SKM-1 (cell line): ENCODE measurements at regions not wholly inside any gene's neighbourhood (a gene's known extent, or its start where the extent isn't known, plus 50 kb on each side); places are given as distances from the start of the nearest gene placed in this dataset.

Source experiments
- DNase-seq: peaks from one replicate; lab custom pipeline; 2025; ENCODE audit not compliant: unreplicated experiment; lab: John Stamatoyannopoulos, UW

DNA sequence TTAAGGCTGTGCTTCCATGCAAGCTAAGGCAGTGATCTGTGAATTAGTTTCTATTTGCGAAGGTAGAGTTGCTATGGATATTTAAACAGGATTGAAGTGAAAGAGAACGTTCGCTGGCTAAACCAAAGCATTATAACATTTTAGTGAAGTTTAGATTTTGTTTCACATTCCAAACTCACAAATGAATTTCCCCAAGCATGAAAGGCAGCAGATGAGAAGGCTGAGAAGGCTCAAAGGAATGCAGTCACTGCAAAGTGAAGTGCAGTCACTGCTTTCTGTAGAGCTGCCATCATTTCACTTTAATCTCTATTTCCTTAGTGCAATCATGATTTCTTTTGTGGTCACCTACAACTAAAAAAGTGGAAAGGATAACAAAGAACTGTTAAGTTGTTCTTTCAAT lies 334.7 kb upstream of the NR3C2 start:
- no peak for DNase-seq

DNA sequence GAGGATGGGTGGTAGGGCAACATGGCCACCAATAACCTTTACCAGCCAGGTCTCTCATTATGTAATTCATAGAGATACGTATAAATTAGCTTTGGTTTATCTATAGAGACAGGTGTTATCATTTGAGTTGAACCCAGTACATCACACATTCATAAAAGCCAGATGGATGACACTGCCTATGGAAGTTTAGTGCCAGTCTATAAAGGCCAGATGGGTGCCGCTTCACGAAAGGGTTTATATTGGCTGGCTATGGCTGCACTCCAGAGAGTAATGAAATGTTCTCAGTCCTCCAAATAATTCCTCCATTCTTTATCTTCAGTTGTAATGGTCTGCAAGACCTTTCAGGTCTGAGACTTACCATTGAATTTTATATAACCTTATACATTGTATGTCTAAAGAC lies 331.9 kb upstream of the NR3C2 start:
- DNase-seq = no peak

DNA sequence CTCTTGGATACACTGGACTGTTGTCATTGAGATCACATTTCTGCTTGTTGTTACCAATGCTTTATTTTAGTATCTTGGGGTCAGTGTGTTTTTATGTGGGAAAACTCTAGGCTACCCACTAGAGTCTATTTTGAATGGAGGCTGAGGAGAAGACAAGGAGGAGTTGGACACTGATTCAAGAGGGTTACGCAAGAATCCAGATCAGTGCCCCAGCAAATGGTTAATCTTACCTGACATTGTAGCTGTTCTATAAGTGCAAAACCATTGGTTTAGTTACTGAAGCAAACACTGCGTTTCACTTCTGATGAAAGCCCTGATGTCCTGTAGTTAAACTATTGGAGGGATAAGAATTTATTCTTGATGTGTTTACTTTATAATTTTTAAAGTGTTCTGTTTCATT lies 331.1 kb upstream of the NR3C2 start:
- no peak for DNase-seq

DNA sequence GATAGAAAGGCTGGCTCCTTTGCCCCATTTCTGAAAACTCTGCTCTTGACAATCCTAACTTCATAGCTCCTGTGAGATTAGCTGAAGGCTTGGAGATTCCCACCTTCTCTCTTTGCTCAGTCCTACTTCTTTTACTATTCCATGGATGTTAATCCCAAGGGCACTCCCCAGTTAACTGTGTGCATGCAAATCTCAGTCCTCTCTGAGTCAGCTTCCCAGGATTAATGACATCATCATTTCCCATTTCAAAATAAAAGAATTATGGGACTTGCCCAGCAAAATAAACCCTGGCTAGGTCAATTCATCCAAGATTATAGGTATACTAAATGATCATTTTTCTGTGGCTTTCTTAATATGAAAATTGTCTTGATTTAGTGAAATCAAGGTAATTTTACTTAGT lies 328.6 kb upstream of the NR3C2 start:
- DNase-seq = no peak

DNA sequence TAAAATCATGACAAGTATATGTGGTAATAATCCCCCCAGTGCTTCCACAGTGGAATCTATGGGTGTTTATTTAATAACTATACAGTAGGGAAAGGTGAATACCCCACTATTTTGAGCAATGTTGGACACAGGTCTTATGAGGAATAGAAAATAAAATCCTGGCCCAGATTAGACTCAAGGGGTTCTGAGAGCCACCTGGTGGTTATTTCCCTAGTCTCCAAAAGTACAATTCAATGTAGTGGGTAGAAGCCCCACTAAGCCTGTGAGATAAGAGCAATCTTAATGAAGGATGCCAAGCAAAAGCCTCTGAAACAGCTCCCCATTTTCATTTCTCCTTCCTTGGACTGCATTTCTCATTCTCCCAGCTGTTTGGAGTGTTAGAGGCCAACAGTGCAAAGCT lies 328.2 kb upstream of the NR3C2 start:
- DNase-seq = no peak

DNA sequence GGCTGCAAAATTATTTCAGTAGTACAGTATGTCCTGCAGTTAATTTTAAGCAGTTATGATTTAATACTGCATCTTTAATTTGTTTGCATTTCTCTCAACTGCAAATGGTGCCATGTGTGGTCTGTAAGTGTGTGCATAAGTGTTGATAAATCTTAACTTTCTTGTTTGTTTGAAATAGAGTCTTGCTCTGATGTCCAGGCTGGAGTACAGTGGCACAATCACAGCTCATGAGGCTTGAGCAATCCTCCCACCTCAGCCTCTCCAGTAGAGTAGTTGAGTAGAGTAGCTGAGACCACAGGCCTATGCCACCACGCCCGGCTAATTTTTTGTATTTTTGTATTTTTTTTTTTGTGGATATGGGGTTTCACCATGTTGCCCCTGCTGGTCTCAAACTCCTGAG lies 322.5 kb upstream of the NR3C2 start:
- DNase-seq = no peak

DNA sequence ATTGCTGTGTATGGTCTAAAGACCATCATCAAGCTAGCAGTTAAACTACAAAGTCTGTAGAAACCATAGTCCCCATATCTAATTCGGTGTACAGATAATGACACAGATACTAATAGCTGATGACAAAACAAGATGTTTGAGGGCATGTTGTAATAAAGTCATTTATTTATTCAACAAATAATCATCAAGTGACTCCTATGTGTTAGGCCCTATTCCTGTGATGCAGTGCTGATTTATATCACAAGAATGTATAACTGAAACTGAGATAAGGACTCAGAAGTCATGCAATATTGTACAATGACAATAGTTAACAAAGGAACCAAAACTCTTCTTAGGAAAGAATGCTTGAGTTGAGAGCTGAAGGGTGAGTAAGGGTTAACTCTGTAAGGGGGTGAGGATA lies 315.0 kb upstream of the NR3C2 start:
- no peak for DNase-seq

DNA sequence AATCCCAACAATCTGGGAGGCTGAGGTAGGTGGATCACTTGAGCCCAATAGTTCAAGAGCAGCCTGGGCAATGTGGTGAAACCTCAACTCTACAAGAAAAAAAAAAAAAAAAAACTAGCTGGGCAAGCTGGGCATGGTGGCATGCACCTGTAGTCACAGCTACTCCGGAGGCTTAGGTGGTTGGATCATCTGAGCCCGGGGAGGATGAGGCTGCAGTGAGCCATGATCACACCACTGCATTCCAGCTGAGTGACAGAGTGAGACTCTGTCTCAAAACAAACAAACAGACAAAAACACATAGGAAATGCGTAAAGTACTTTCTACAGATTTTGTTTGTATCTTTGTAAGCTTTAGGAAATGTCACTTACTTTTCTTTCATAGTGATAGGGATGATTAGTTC lies 307.2 kb upstream of the NR3C2 start:
- no peak for DNase-seq

DNA sequence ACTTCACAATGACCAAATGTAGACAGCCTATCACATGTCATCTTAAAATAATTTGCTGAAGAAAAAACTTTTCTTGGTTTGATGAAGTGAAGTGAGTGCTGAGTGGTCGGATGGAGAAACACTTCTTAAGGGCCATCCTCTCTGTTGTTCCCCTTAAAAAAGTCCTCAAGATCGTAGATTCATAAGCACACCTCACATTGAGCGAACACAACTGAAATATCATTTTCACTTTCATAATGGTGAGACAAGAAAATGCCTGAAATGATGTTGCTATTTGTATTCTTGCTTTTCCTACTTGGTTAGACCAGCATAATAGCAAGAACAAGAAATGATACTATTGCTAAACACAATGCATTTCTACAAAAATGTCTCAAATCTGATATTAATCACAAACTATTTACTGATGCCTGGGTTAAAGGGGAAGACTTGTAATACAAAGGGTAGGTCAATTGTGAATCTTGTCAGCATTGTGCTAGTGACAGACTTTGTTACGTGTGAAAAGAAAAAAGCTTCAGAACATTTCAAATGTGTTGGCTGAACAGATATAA lies 305.6 kb upstream of the NR3C2 start:
- no peak for DNase-seq

DNA sequence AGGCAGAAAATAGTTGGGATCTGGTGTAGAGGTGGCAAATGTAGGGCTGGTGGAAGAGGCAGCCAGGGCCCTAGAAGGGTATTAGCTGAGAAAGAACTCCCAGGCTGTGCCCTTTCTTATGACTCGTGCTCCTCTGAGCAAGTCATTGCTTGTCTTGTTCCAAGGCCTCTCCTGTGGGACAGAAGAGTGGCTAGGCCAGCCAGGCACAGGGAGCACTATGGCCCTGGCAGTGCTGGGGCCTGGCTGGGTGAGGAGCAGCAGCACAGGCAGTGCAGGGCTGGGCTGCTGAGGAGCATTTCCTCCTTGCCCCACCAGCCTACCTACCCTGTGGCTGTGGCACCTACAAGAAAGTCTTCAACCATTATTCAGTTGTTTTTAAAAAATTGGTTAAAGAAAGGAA lies 298.5 kb upstream of the NR3C2 start:
- no peak for DNase-seq

DNA sequence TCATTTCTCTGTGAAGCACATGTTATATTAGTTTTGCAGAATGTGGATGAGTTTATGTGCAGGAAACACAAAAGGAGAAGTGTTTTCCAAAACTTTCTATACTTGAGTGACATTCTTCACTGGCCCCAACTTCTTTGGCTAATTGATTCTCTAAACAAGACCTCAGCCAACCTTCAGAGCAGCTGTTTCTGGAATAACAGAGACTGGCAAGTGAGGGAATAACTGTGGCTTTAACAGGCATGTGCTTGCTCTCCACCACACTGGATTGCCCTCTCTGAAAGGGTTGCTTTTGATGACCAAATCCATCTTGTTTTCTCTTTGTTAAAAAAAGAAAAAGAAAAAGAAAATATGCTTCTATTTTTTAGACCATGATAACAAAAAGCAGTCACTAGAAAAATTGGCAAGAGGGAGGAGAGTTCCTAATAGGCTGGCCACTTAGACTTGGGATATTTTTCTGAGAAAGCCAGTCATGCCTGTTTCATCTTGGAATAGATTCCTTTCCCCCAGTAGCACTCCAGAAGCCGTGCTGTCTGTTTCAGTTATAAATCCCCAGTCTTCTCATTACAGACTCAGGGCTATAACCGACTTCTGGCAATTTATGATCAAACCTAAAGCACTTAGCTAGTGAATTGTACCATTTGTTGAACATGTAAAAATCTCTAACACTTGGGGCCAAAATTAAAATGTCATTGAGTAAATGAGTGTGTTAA lies 295.0 kb upstream of the NR3C2 start:
- DNase-seq = no peak

DNA sequence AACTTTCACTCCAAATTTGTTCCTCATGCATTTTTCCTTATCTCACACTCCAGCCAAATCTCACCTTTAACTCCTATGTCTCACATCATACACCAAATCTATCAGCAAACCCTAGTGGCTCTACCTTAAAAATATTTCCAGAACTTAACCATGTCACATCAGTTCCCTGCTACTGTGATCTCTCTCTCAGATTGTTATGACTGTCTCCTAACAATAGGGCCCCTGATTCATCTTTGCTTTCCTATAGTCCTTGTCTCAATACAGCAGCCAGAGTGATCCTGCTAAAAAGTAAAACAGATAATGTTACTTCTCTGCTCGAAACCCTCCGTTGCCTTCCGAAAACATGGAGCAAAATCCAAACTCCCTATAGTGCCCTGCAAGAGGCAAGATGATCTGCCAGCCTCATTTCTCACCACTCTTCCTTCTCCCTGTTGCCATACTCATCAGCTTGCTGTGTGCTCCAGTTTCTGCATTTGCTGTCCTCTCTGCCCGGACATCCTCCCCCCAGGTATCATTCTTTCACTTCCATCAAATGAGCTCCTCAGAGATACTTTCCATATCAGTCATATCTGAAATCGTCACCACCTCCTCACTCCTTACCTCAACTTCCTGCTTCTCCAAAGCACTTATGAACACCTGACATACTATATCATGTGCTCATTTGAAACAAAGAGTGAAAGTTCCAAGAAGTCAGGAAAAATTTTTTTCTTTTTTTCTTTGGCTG lies 293.4 kb upstream of the NR3C2 start:
- no peak for DNase-seq

DNA sequence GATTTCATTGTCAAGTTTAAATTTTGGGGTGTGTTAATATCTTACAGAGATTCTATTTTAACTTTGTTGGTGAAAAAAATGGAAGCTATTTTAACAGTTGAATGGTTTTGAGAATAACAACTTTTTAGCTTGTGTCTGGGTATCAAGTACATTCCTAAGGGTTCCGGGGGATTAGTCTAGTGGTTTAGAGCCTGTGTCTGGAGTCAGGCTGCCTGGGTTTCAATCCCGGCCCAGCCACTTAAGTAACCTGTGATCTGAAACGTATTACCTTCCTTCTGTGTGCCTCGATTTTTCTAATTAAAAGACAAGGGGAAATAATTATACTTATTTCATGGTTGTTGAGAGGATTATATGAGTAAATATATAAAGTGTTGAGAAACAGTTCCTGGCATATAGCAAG lies 288.6 kb upstream of the NR3C2 start:
- no peak for DNase-seq

DNA sequence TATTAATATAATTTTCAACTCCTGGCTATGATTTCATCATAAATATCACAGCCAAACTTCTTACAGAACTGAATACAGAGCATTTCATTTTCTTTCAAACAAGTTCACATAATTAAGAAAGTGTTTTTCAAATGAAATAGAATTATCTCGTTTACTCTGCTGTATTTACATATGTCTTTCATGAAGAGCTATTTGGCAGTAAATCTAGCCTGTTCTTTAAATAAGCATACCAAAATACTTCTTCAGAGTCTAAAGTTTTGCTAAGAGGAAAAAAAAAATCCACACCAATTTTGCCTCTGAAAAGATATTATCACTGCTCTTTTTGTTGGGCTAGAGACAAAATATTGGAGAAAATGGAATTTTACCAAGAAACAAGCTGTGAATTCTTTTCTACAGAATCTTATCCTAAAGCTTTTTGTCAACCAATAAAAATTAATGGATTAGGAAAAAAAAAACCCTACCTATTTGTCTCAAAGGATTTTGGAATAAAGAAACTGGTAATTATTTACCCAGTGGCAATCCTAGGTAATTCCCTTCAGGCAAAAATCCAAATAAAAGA lies 287.9 kb upstream of the NR3C2 start:
- no peak for DNase-seq

DNA sequence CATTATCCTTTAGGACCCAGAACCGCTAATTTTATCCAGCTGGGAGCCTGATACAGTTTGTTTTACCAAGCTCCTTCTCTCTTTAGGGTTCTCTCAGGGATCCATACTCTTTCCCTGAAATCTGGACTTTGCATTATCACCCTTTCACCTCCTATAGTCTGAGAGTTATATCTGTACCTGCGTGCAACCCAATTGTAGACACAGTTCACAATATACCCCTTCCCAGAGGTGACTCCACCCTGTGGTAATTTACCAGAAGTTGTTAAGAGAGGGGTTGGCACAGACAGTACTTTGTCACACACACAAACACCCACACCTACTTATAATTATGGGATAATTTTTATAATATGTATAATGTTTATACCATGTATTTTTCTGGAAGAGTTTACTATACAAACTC lies 275.8 kb upstream of the NR3C2 start:
- no peak for DNase-seq

DNA sequence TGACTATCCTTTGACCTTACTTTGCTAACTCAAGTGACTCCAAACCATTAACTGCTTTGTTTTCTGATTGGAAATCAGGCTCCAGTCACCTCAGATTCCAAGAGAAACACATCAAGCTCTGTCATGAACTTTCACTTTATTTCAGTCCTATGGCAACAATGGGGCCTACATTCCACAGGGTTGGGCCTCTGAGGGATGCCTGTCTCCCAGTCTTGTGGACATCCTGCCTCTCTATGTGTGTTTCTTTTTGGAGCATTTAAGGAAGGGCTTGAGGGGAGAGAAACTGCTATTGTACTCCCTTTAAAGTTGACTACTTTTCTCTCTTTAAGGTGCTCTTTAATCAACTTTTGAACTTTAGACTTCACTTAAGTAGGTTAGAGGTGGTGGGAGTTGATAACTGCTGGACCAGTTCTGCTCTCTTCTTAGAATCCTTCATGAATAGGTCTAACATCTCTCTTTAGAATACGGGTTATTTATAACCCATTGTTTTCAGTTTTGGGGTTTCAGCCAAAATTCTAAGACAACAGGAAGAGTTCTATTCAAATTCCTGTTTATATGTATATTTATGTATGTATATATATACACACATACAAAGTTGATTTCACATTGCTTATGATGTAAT lies 274.3 kb upstream of the NR3C2 start:
- DNase-seq = no peak

DNA sequence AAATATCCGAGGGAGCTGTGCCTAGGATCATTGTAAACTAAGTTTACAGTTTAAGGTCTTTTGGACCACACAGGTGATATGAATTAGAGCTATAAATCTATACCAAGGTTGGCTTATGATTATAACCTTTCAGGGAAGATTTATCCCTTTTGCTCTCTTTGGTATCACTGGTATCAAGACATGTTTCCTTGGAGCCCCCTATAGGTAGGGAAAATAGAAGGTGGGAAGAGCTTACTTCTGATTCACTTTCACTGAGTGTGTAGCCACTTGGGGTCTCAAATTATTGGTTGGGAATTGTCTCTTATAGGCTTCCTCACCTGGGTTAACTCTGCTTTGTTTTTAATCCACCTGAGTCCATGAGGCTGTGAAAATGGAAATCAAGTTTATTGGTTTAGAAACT lies 262.1 kb upstream of the NR3C2 start:
- no peak for DNase-seq

DNA sequence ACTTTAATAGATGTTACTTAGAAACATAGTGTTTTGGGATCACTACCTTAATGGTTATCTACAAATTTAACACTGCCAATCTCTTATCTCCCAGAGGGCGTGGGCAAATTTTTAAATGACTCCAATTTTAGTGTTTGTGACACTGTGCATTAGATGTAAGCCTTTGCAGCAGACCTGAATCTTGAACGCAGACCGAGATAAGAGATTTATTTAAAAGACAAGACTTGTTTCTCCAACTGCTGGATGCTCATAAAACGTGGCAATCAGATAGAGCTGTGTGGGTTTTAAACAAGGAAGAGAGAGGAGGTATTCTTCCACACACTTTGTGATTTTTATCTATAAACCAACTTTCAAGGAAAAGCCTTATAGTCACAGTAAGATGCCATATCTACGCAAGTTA lies 252.5 kb upstream of the NR3C2 start:
- no peak for DNase-seq

DNA sequence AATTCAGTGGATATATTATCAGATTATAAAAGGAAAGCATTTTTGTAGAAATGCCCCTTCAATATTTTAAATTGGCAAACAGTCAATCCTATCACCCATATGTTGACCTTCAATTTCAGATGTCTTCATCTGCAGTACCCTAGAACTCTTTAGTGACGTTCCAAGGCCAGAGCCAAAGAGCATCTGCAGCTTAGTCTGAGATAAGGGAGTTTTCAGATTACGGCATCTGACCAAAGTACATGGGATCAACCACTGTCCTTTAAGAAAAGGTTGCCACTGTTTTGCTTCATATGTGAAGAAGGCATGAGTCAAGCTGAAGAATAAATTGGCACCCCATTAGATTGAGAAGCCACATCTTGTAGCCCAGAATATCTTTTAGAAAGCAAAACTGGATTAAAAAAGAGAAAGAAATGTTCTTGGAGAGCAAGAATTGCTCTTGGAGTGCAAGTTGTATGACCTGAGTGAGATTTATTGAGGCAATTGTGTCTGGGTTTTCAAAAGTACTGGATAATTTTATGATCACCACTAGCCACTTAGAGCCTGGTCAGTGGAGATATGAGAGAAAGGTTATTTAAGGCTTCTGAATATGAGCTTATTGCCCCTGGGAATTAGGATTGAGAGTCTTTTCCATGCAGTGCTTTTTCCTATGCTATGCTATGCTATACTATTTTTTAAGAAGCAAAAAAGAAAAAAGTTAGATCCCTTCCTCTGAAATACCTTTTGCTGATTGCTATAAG lies 251.9 kb upstream of the NR3C2 start:
- no peak for DNase-seq

DNA sequence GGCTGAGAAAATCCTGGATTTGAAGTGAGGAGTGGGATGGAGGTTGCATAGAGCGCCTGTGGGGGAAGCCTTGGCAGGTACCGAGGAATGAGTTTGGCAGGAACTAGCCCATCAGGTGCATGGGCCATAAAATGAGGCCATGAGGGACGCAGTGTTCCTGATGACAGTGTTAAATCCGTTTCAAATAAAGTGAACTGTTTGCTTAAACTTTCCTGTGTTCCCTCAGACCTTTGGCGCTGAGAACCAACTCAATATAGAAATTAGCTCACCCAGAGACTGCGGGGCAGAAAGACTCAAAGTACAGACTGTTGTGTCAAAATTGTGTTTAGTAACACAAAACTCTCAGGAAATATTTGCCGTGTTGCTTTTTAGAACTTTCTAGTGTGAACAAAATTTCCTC lies 250.0 kb upstream of the NR3C2 start:
- no peak for DNase-seq

DNA sequence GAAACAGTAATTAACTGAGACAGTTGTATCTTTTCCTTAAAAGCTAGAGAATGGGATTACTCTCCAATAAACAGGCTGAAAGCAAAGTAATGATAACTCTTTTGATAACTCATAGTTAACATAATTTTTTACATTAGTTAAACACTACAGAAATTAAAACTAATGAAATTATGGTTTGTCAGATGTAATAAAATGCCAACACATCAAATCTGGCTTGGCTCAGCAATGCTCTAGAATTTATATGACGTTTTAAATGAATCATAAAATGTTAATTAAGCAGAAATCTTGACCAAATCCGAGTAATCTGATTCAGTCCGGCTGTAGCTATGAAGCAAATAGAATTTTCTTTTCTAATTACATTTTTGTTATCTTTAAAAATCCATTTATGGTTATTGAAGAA lies 244.2 kb upstream of the NR3C2 start:
- DNase-seq = no peak
